DND-41 (cell line): ENCODE measurements at regions not wholly inside any gene's neighbourhood (a gene's known extent, or its start where the extent isn't known, plus 50 kb on each side); places are given as distances from the start of the nearest gene placed in this dataset.
A peak's percentile ranks its signal among the peaks of the same experiment; 100 is the strongest.

ENCODE experiments used
- ATAC-seq: fragments of 200-7000 bp; cut with Tn5 transposase; 3 replicates; pipeline ENCODE4 v1.9.1; 2021; ENCODE audit warnings: low read depth; ENCODE audit not compliant: insufficient read depth
- DNase-seq: peaks from one replicate; pipeline ENCODE4 v3.0.0-alpha.2; 2020
- H2AFZ ChIP-seq: 2 replicates; pipeline ENCODE4 v1.6.0; 2012; ENCODE audit warnings: low read depth, low read length
- H3K27ac ChIP-seq: 2 replicates; pipeline ENCODE4 v1.5.1; 2012; ENCODE audit warnings: low read length, inconsistent platforms
- H3K27me3 ChIP-seq: fragments of 200-600 bp; sonication (generic); 2 replicates; pipeline ENCODE4 v1.6.0; 2012; ENCODE audit warnings: low read length, mild to moderate bottlenecking, inconsistent platforms; ENCODE audit not compliant: insufficient read depth, poor library complexity
- H3K36me3 ChIP-seq: 2 replicates; pipeline ENCODE4 v1.5.1; 2012; ENCODE audit warnings: low read length, inconsistent platforms; ENCODE audit not compliant: insufficient read depth
- H3K4me1 ChIP-seq: 2 replicates; pipeline ENCODE4 v1.5.1; 2012; ENCODE audit warnings: mild to moderate bottlenecking, low read length; ENCODE audit not compliant: insufficient read depth
- H3K4me2 ChIP-seq: 2 replicates; pipeline ENCODE4 v1.6.0; 2012; ENCODE audit warnings: mild to moderate bottlenecking, moderate library complexity, low read length, inconsistent platforms; ENCODE audit not compliant: insufficient read depth
- H3K4me3 ChIP-seq, 2 experiments: fragments of 200-600 bp in 1 of 2; shearing (Covaris generic) in 1 of 2; 2 replicates each; pipeline ENCODE4 v1.5.1; 2012 to 2016; ENCODE audit warnings: inconsistent platforms in 2 of 2, low read length in 2 of 2, mild to moderate bottlenecking in 2 of 2, low read depth in 1 of 2, moderate library complexity in 1 of 2
- H3K79me2 ChIP-seq: 2 replicates; pipeline ENCODE4 v1.6.0; 2012; ENCODE audit warnings: low read length, inconsistent platforms; ENCODE audit not compliant: insufficient read depth
- H3K9ac ChIP-seq: 2 replicates; pipeline ENCODE4 v1.6.0; 2012; ENCODE audit warnings: low read depth, mild to moderate bottlenecking, inconsistent platforms, low read length, moderate library complexity
- H3K9me3 ChIP-seq: 2 replicates; pipeline ENCODE4 v1.5.1; 2012; ENCODE audit warnings: low read length, moderate library complexity, mild to moderate bottlenecking, inconsistent platforms; ENCODE audit not compliant: insufficient read depth, severe bottlenecking
- H4K20me1 ChIP-seq: 2 replicates; pipeline ENCODE4 v1.6.0; 2012; ENCODE audit warnings: low read length; ENCODE audit not compliant: insufficient read depth
- EZH2 ChIP-seq: IDR thresholded peaks from 3 replicates; pipeline ENCODE4 v1.6.1; 2012; ENCODE audit warnings: borderline replicate concordance, low read depth, mild to moderate bottlenecking, moderate library complexity, low read length, inconsistent platforms; ENCODE audit not compliant: severe bottlenecking
- TF ChIP-seq, protein P1 (sequence below): IDR thresholded peaks from 2 replicates; pipeline ENCODE4 v1.5.1; 2012; ENCODE audit warnings: borderline replicate concordance, low read length, moderate library complexity, mild to moderate bottlenecking; ENCODE audit not compliant: poor library complexity, severe bottlenecking; ENCODE audit errors: extremely low read depth

DNA sequence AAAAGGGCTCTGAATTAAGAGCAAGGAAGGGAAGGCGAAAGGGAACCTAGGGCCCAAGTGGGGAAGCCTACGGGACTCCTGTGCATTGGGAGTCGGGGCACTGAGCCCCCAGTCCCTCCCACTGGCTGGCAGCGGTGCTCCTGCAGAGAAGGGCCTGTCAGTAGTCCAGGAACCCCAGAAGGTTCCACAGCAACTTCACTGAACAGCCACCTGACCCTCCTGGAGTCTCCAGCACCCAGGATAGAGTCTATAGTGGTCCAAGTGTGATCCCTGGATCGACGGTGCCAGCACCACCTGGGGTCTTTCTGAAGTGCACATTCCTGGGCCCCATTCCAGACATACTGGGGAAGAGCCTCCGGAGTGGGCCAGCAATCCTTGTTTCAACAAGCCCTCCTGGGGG, 100.0 kb upstream of the B3GAT1 start:
- H3K27me3 ChIP-seq = no peaks in the 10 kb centered on the region
- peaks cover 18% of the 10 kb centered on the region for H3K4me1 ChIP-seq
- H3K9ac ChIP-seq = no peak overlapping the region
- TF ChIP-seq EZH2 = no peak
- TF ChIP-seq, protein P1, sequence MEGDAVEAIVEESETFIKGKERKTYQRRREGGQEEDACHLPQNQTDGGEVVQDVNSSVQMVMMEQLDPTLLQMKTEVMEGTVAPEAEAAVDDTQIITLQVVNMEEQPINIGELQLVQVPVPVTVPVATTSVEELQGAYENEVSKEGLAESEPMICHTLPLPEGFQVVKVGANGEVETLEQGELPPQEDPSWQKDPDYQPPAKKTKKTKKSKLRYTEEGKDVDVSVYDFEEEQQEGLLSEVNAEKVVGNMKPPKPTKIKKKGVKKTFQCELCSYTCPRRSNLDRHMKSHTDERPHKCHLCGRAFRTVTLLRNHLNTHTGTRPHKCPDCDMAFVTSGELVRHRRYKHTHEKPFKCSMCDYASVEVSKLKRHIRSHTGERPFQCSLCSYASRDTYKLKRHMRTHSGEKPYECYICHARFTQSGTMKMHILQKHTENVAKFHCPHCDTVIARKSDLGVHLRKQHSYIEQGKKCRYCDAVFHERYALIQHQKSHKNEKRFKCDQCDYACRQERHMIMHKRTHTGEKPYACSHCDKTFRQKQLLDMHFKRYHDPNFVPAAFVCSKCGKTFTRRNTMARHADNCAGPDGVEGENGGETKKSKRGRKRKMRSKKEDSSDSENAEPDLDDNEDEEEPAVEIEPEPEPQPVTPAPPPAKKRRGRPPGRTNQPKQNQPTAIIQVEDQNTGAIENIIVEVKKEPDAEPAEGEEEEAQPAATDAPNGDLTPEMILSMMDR = no peak
- H2AFZ ChIP-seq = no peak overlapping the region
- DNase-seq = no peak
- H3K79me2 ChIP-seq = no peaks in the 10 kb centered on the region
- H3K36me3 ChIP-seq = no peaks in the 10 kb centered on the region
- H3K9me3 ChIP-seq = no peaks in the 10 kb centered on the region
- ATAC-seq = no peak
- H3K27ac ChIP-seq = no peak overlapping the region
- no peak overlapping the region for H3K4me3 ChIP-seq
- H3K4me2 ChIP-seq = no peak overlapping the region
- no peaks in the 10 kb centered on the region for H4K20me1 ChIP-seq

DNA sequence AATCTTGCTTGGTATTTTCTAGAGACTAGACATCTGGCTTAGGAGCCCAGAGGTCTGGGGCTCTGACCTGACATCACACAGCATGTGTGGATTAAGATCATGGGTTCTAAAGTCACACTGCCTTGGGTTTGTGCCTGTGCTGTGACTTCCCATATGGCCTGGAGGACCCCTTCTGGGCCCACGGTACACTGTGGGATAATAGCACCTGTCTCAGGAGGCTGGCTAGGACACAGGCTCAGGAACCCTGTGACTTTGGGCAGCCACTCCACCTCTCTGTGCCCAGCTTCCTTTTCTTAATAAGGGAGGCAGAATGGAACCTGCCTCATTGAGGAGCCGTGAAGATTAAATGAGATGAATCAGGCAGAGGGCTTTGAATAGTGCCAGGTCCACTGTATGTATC, 99.2 kb upstream of the B3GAT1 start:
- no peaks in the 10 kb centered on the region for H3K36me3 ChIP-seq
- no peaks in the 10 kb centered on the region for H3K9me3 ChIP-seq
- H3K27me3 ChIP-seq = no peaks in the 10 kb centered on the region
- H3K4me3 ChIP-seq = no peak overlapping the region
- no peak overlapping the region for H2AFZ ChIP-seq
- H3K27ac ChIP-seq = no peak overlapping the region
- no peak for ATAC-seq
- peaks cover 9% of the 10 kb centered on the region for H3K4me1 ChIP-seq
- no peak overlapping the region for H3K4me2 ChIP-seq
- TF ChIP-seq EZH2 = no peak
- TF ChIP-seq, protein P1 = no peak
- DNase-seq = no peak
- no peaks in the 10 kb centered on the region for H3K79me2 ChIP-seq
- H3K9ac ChIP-seq = no peak overlapping the region
- H4K20me1 ChIP-seq = no peaks in the 10 kb centered on the region

DNA sequence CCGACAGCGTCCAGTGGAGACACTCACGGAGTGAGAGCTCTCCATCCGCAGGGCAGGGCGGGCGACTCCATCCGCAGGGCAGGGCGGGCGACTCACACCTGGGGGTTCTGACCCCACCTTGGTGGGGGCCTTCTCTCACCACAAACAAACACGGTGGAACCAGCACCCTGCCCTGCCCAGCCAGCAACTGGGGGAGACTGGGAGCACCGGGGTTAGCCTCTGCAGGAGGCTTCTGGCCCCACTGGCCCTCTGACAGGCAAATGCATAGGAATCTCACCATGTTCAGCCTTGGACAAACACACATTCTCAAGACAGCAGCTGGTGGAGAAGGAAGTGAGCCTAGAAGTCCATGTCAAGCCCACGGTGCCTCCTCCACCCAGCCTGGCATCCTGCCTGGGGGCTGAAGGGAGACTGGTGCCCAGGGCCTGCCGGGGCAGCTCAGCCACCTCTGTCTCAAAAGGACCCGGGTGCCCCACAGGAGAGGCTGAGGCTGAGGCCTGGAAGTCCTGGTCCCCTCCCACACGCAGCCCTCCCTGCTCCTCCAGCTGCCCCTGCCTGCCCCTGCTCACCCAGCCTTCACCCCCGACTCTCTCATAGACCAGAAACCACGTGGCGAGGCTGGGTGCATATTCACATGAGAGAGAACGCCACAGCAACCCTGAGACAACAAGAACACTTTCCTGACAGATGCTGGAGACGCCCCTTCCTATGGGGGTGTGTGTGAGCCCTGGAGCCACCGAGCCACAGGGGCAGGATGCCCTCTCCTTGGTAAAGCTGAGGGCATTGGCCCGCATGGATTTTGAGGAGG, 98.4 kb upstream of the B3GAT1 start:
- peak; percentile 67 for ATAC-seq
- Histone ChIP-seq H3K9me3 (no peaks in the 10 kb centered on the region), H4K20me1 (no peaks in the 10 kb centered on the region), H3K4me3 (no peak overlapping the region), H3K4me2 (no peak overlapping the region), H3K79me2 (no peaks in the 10 kb centered on the region), H3K27ac (no peak overlapping the region), H2AFZ (no peak overlapping the region), H3K9ac (no peak overlapping the region), H3K27me3 (no peaks in the 10 kb centered on the region), H3K4me1 (peaks cover 1% of the 10 kb centered on the region), H3K36me3 (no peaks in the 10 kb centered on the region)
- peak; percentile 30 for DNase-seq
- TF ChIP-seq, protein P1 = no peak
- TF ChIP-seq EZH2 = no peak
